Heart left ventricle (tissue), 13 donors: ENCODE measurements at regions not wholly inside any gene's neighbourhood (a gene's known extent, or its start where the extent isn't known, plus 50 kb on each side); places are given as distances from the start of the nearest gene placed in this dataset.

Source experiments
- CTCF ChIP-seq, 12 donors: fragments of 200-600 bp; sonication (generic) in 4 of 12; IDR thresholded peaks; one replicate each; pipeline versions ENCODE4 v1.5.0 to v1.8.0; 2018 to 2022; ENCODE audit warnings: antibody characterized with exemption in 12 of 12, mild to moderate bottlenecking in 5 of 12
- POLR2A ChIP-seq, 2 donors: fragments of 450-650 bp; IDR thresholded peaks; one replicate each; pipeline ENCODE4 v1.6.1; 2017; ENCODE audit warnings: antibody characterized with exemption in 2 of 2, mild to moderate bottlenecking in 2 of 2, moderate library complexity in 2 of 2
- donor health status: ischemic (EF 13 %, LVEDD 7.1; RV severe dilation, severe dysfunction).
- donor health status: DM: no; HTN: yes; CAD: no.
- donor health status: DM: no; HTN: no; CAD: no.
- donor health status: ischemic (EF 25% LVEDD 6.9; RV normal size, moderate dysfunction).
- donor health status: ischemic (EF 25% LVEDD 5.7; RV mildly dilated, moderate dysfunction).
- donor health status: ischemic (EF 35%, LVEDD 5.7; RV mildly dilated, moderate dysfunction).
- donor health status: nonischemic (EF 11% LVEDD 7.7; RV severe dilation, severe dysfunction).
- donor health status: DM: yes; HTN: yes; CAD: no.
- donor health status: PGD.
- donor health status: ischemic (EF 29% LVEDD 5.4; RV normal size, mild dysfunction).
- donor health status: nonischemic (EF 23%, LVEDD 6.1; RV moderate dilation, normal function).

GRCh38 chr12:47366157-47366556, 286.4 kb upstream of the AMIGO2 start:
- no peak for TF ChIP-seq POLR2A (IDR thresholded peaks at IDR 0.05)
- TF ChIP-seq CTCF (IDR thresholded peaks at IDR 0.05): no peak
